Activated CD4-positive, alpha-beta T cell treated with anti-CD3 and anti-CD28 coated beads, Interleukin-2, amount 50 U/mL, for 16 hours (primary cell): ENCODE measurements at regions not wholly inside any gene's neighbourhood (a gene's known extent, or its start where the extent isn't known, plus 50 kb on each side); places are given as distances from the start of the nearest gene placed in this dataset.

Experiments used
- DNase-seq: peaks from one replicate; pipeline ENCODE4 v3.0.0-alpha.2; 2020

DNA sequence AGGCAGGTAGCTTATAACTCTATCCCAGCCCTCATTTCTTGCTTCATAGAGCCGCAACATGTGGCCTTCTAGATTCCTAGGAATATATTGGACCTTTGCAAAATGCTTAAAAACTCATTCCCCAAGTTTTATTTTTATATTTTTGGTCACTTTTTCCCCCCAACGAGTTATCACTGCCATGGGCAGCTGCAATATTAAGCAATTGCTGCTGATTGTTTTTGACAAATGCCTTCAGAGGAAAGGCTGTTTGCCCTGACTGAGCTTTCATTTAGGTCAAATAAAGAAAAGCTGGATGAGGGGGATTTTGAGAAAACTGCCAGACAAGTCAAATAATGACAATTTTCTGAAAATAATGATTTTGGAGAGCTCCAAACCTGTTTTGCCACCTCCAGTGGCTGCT lies 976.9 kb upstream of the MBL2 start:
- DNase-seq: no peak

DNA sequence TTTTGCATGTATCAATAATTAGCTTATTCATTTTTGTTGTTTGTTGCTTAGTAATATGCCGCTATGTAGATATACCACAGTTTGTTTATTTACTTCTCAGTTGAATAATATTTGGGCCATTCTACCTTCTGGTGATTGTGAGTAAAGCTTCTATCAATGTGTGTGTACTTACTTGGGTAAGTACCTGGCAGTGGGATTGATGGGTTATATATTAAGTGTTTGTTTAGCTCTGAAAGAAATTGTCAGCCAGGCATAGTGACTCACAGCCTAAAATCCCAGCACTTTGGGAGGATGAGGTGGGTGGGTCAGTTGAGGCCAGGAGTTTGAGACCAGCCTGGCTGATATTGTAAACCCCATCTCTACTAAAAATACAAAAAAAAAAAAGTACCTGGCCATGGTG lies 975.7 kb upstream of the MBL2 start:
- DNase-seq: no peak

DNA sequence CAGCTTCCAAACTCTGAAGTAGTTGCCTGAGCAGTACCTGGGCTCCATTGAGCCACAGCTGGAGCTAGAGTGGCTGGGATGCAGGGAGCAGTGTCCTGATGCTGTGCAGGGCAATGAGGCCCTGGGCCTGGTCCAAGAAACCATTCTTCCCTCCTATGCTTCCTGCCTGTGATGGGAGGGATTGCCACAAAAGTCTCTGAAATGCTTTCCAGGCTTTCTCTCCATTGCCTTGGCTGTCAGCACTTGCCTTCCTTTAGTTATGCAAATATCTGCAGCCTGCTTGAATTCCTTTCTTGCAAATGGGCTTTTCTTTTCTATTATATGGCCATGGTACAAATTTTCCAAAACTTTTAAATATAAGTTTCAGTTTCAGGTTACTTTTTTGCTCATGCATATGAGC lies 972.2 kb upstream of the MBL2 start:
- no peak for DNase-seq

DNA sequence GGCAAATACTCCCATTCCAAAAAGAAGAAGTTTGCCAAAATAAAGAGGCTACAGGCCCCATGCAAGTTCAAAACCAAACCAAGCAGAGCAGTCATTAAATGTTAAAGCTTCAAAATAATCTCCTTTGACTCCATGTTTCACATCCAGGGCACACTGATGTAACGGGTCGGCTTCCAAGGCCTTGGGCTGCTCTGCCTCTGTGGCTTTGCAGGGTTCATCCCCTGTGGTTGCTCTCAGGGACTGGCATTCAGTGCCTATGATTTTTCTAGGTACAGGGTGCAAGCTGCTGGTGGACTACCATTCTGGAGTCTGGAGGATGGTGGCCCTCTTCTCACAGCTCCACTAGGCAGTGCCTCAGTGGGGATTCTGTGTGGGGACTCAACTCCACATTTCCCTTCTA lies 971.6 kb upstream of the MBL2 start:
- DNase-seq: no peak

DNA sequence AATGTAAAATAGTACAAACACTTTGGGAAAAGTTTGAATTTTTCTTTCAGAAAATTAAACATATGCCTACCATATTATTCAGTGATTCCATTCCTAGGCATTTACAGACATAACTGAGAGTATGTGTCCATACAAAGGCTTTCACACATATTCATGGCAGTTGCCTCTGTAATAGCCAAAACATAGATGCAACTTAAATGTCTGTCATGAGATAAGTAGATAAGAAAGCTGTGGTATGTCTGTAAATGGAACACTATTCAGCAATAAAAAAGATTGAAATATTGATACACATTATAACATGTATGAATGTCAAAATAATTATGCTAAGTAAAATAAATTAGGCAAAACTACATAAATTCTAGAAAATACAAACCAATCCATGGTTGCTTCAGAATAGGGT lies 964.5 kb upstream of the MBL2 start:
- no peak for DNase-seq

DNA sequence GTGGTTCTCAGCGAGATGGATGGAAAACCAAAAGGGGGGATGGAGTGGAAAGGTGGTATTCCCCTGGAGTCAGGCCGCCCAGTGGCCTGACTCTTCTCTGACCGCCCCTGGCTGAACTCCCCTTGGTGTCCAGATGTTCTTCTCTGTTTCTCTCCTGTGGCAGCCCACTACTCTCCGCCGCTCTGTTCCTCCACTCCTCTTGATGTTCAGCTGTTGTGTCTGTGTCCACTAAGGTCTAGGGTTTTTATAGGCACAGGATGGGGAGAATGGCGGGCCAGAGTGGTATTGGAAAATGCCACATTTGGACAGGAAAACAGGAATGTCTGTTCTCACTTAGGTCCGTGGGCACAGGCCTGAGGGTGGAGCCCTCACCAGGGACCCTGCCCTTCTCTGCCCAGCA lies 954.3 kb upstream of the MBL2 start:
- no peak for DNase-seq

DNA sequence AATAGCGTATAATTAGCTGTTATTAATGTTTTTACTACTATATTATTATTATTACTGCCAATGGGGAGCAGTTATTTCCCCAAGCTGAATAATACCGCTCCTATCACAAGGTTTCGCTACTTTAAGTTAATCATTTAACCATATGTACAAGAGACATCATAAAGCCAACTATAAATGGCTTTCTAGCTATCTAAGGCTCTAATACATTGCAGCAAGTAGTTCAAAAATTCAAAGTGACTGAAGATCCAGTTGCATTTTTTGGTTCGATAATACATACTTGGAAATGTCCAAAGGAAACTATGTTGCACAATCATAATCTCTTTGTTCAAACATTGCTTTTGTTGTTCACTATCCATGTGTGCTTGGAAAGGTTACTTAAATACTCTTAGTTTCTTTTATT lies 952.0 kb upstream of the MBL2 start:
- DNase-seq: no peak

DNA sequence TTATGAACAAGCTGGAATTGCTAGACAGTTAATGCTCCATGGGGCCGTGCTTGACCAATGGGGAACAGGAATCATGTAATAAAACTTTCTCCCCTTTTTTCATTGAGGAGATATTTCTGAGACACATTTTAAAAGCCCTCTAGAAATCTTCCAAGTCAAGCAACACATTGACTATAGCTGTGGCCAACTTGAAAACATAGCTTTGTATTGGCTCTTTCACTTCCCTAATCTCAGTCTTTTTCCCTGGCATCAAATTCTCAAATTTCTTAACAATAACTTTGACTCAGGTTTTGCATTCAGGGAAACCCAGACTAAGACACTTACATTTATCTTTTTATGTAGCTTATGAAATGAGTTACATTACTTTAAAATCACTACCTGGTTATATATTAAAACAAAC lies 947.1 kb upstream of the MBL2 start:
- no peak for DNase-seq

DNA sequence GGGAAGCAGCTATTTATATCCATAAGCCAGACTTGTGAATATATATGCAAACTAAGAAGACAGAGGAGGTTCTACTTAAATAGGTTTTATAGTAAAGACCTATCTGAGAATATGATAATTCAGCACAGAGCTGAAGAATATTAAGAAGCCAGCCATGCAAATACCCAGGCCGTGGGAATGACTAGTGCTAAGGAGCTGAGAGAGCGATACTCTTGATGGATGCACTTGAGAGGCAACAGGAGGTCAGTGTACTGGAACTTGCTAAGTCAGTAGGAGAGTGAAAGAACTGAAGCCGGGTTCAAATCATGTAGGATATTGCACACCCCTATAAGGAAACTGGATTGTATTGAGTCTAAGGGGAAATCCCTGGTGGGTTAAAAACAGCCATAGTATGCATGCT lies 943.6 kb upstream of the MBL2 start:
- no peak for DNase-seq

DNA sequence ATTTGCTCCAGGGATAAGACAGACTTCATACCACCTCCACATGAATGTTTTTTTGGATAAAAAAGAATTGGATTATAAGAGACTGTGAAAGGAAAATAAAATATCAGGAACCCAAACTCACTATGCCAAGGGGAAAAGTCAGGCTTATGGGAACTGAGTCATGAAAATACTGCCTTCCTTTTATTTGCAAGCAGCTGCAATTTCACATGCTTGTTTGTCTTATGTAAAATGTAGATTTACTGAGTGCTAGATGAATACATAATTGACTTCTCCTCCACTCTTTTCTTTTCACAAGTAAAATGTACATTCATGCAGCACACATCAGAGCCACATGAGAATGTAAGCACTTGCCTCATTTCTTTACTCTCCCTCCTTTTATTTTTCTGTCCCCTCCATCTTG lies 940.8 kb upstream of the MBL2 start:
- DNase-seq: no peak

DNA sequence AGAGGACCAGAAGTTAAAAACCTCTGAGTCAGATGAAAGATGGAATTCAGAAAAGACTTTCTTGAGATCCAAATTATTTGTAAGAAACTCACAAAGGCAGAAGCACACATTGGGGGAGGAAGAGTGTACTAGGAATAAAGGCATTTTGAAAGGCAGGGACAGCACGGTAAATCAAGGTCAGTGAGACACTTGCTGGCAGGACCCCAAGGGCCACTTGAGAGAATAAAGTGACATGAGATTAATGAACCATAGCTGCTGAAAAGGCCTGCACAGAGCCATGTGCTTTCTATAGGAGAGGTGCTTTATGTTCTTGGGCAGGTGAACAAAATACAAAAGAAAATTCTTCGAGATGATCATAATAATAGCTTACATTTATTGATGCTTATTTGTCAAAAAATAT lies 929.9 kb upstream of the MBL2 start:
- no peak for DNase-seq

DNA sequence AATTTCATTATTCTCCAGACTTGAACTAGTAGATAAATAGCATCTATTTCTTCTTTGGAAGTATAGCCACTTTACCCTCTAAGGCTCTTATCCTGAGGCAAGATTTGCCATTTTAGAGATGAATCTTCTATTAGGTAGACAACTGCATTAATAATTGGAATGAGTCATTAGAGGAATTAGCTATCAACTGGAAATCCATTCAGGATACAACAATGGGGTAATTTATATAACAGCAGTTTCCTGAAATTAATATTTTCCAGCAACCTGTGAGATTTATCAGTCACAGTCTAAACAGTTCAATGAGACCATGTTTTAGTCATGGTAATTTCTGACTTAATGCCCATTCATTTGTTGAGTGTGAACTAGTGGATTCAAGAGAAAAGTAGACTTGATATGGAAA lies 928.6 kb upstream of the MBL2 start:
- DNase-seq: no peak

DNA sequence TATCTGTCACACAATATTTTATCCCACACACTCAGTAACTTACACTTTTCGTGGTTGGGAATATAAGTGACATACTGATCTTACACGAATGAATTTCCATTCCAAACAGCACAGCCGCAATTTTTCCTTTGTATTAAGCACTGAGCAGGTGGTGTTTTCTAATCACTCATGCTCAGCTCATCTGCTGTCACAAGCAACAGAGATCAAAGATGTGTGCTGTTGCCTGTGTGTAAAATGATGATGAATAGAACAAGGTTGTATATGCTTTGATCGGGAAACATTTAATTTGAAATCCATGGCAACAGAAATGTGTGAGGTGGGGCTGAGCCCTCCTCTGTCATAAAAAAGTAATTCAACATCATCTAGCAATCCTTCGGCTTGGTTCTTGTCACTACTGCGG lies 927.7 kb upstream of the MBL2 start:
- no peak for DNase-seq

DNA sequence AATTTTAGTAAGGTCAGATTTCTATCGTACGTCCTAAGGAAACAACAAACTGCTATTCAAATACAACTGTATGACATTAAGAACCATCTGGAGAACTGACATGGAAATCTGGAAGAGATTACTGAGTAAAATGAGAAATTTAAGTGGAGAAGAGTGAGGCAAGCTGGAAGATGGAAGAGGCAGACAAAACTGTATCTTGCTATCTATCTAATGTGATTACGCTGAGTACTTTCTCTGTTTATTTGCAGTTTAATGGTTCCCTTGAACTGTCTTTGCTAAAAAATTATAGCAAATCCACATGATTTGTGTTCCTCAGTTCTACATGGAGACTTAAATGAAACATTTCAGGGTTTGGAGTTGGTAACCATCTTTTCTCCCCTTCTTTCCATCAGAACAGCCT lies 927.1 kb upstream of the MBL2 start:
- DNase-seq: no peak

DNA sequence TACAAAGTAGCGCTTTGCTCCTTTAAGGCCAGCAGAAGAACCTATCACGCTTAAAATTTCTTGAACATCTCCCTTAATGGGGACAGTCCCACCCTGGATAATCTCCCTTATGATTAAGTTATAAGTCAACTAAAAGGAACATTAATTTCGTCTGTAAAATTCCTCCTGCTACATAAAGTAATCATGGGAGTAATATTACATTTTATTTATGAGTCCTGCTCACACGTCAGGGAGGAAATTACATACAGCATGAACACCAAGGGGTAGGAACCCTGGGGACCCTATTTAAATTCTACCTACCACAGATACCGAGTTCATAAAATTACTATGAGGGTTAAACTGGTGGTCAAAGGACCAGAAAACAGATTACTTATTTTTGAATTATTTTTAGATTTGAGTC lies 926.6 kb upstream of the MBL2 start:
- DNase-seq: no peak

DNA sequence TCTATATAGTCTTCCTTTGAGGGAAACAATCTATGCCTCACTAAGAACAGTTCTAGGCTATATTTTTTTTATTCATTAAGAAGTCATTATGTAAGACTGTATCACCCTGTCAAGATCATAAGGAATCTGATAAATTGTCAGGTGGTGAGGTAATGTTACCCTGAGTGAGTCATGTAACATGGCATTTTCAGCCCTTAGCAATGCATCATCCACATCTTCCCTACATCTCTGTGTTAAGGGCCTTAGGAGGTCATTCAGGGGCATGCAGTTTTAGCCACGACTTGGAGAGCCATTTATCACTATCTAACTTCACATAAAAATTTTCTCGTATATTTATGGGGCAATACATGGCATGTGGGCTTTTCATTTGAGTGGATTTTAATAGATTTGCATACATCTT lies 924.5 kb upstream of the MBL2 start:
- DNase-seq: no peak

DNA sequence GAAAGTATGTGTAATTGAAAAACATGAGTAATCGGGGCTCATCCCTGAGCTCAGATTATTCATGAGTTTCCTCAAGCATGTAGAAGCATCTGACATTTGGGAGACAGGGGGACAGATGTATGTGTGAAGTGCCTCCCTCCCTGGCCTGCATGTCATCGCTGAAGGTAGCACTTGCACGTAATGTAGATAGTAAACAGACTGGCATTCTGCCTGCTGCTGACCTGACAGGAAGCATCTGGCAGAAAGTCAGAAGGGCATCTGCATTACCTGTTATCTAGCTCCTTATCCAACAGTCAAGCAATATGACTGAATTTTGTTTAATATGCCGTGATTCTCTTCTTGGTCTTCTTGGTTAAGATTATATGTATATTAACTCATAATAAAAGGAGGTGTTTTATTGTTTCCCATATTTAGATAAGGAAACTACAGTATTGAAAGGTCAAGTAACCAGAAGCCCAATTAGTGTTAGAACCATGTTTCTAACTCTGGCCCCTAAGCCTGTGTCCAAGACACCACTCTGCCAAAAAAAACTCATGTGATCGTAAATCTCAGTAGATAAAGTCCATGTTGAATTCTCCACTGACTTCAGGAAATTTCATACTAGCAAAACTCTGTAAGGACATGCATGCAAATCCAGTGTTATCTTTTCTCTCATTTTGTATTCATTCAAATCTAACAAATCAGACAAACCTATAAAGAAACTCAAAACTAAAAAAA lies 918.1 kb upstream of the MBL2 start:
- no peak for DNase-seq

DNA sequence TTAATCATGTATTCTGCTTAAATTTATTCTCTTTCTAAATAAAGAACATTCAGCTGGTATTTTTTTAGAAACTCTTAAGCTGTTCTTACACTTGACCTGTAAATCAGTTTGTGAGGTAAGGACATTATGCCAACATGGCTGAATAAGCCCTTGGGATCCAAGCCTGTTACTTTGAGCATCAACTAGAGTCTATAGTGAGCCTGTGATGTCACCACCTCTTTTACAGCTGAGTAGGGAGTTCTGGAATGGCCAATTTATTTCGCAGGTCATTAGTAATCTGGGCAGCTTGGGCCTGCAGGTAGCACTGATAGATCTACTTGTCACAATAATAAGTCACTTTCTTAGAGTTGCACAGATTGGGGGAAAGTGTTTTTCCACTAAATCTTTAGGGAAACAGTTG lies 915.2 kb upstream of the MBL2 start:
- no peak for DNase-seq

DNA sequence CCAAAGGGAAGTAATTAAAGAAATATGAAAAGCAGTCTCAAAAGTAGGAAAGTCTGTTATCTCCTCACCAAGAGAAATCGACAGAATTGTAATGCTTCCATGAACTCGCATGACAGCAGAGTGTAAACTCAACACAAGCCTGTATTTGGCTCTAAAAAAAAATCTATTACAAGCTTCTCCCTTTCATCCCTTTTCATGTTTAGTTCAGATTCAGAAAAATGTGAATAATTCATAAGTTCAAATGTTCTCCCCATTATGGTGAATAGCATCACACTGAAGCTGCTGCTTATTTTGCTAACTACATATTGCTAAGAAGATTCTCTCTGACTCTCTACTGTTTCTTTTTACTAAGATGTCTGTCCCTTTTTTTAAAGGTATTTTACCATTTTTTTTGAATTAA lies 910.3 kb upstream of the MBL2 start:
- DNase-seq: no peak

DNA sequence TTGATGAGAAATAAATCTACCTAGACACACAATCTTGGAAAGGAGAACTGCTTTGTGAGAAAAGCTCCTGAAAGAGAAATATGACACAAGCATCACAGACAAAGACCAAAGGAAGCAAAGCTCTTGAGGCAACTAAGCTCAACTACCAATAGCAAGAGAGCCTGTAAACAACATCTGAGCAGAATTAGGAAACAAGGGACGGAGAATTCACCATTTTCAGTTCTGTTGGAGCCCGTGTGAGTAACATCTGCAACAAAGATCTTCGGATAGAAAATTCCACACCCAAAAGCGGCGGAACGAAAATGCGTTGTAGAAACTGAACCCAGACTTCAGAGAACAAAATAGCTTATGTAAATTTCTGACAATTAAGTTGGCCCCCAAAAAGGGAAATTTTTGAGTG lies 909.9 kb upstream of the MBL2 start:
- DNase-seq: no peak

DNA sequence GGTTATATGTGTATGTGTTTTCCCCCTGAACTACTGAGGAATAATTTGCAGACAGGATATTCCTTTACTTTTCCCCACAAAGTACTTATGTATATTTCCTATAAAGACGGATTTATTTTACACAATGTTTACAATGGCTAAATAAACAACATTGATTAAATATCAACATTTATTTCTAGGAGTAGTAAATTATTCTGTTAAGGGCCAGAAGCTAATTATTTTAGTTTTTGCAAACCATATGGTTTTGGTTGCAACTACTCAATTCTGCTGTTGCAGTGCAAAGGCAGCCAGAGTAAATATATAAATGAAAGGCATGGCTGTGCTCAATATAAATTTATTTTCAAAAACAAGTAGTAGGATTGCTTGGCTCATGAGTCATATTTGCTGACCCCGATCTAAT lies 907.1 kb upstream of the MBL2 start:
- DNase-seq: no peak

DNA sequence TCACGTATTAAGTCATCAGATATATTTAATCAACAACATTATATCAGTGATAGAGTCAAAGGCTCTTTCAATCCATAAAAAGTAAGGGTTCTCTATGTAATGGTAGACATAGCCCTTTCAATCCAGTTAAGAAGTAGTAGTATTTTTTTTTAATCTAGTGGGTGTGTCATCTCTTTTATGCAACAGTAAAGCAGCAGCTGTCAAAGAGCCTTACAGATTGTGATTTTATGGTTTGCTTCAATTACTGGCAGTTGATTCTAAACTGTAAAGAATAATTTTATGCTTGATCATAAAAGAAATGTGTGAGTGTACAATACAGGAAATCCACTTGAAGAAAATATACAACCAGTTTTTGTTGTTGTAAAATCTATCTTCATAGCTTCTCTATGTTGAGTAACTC lies 902.6 kb upstream of the MBL2 start:
- DNase-seq: no peak

DNA sequence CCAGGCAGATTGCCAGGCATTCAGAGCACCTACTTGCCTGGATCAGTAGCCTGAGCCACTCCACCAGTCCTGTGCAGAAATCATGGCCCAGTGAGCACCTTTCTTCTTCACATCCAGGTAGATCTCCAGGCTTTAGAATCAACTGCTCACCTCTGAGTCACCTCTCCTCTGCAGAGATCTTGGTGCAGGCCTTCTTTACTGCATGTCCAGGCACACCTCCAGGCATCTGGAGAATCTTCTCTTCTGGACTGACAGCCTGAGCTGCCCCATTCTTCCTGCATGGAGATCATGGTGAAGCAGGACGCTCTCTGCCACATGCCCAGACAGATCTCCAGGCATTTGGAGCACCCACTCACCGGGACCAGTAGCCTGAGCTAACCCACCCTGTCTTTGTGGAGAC lies 894.5 kb upstream of the MBL2 start:
- no peak for DNase-seq

DNA sequence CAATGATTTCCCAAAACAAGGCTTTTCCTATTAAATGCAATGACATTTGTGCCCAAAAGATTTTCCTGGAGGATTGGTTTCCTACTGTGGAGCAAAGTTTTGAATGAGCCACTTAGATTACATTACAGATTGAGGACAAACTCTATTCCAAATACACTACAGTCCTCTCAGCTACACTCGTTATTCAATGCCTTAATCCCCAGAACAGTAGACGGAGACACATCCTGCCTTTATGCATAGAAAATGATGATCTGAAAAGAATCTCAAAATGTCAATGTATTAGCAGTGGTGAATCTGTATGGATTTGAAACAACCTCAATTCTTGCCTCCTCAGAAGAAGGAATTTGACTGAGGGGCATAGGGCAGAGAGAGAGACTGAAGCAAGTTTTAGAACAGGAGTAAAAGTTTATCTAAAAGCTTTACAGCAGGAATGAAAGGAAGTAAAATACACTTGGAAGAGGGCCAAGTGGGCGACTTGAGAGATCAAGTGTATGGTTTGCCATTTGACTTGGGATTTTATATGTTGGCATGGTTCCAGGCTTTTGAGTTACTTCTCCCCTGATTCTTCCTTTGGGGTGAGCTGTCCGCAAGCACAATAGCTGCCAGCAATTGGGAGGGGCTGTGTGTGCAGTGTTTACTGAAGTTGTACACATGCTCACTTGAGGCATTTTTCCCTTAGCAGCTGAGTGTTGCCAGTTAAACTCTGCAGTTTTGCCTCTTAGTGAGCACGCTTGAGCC lies 891.9 kb upstream of the MBL2 start:
- DNase-seq: no peak

DNA sequence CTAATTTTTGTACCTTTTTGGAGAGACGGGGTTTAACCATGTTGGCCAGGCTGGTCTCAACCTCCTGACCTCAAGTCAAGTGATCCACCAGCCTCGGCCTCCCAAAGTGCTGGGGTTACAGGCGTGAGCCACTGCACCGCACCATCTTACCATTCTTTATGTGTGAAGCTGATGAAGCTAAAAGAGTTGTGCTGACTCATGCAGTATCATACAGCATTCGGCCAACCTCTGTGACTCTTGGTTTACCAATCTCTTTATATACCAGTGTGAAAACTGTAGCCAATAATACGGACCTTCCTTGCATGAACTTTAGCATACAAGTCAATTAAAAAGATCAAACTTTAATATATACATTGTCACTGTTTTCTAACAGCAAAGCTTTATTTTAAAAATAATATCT lies 878.2 kb upstream of the MBL2 start:
- no peak for DNase-seq
